H9 (cell line): ENCODE measurements at regions not wholly inside any gene's neighbourhood (a gene's known extent, or its start where the extent isn't known, plus 50 kb on each side); places are given as distances from the start of the nearest gene placed in this dataset.

Source experiments
- DNase-seq: peaks from one replicate; pipeline ENCODE4 v3.0.0-alpha.2; 2017
- H2AFZ ChIP-seq: one replicate; pipeline ENCODE4 v1.6.1; 2013; ENCODE audit warnings: mild to moderate bottlenecking, low read length, control low read depth, moderate library complexity
- H2AK5ac ChIP-seq: 2 replicates; pipeline ENCODE4 v1.6.1; 2013; ENCODE audit warnings: low read length, control low read depth, mixed read lengths; ENCODE audit not compliant: insufficient read length
- H2BK120ac ChIP-seq: one replicate; pipeline ENCODE4 v1.6.1; 2013; ENCODE audit warnings: low read depth, mild to moderate bottlenecking, low read length, control low read depth, inconsistent platforms; ENCODE audit not compliant: poor library complexity, severe bottlenecking
- H2BK12ac ChIP-seq: 2 replicates; pipeline ENCODE4 v1.6.1; 2013; ENCODE audit warnings: low read length, control low read depth, mixed read lengths, low read depth; ENCODE audit not compliant: insufficient read length
- H2BK15ac ChIP-seq: 2 replicates; pipeline ENCODE4 v1.6.1; 2013; ENCODE audit warnings: low read depth, low read length, control low read depth
- H2BK20ac ChIP-seq: one replicate; pipeline ENCODE4 v1.6.1; 2013; ENCODE audit warnings: low read depth, mild to moderate bottlenecking, low read length, control low read depth, inconsistent platforms; ENCODE audit not compliant: poor library complexity, severe bottlenecking
- H2BK5ac ChIP-seq: 2 replicates; pipeline ENCODE4 v1.6.1; 2013; ENCODE audit warnings: low read length, control low read depth, mixed read lengths; ENCODE audit not compliant: insufficient read length
- H3K14ac ChIP-seq: 2 replicates; pipeline ENCODE4 v1.6.1; 2013; ENCODE audit warnings: low read length, control low read depth; ENCODE audit not compliant: insufficient read depth
- H3K18ac ChIP-seq: 2 replicates; pipeline ENCODE4 v1.6.1; 2013; ENCODE audit warnings: low read depth, mild to moderate bottlenecking, mixed read lengths, low read length, control low read depth; ENCODE audit not compliant: insufficient read length
- H3K23ac ChIP-seq: 2 replicates; pipeline ENCODE4 v1.6.1; 2013; ENCODE audit warnings: low read length, control low read depth, mixed read lengths, low read depth; ENCODE audit not compliant: insufficient read length
- H3K23me2 ChIP-seq: 2 replicates; pipeline ENCODE4 v1.6.1; 2013; ENCODE audit warnings: low read depth, mild to moderate bottlenecking, mixed read lengths, low read length, control low read depth; ENCODE audit not compliant: insufficient read length, poor library complexity, severe bottlenecking
- H3K27ac ChIP-seq: 2 replicates; pipeline ENCODE4 v1.5.1; 2013; ENCODE audit warnings: low read length, control low read depth, mixed read lengths, low read depth; ENCODE audit not compliant: insufficient read length
- H3K27me3 ChIP-seq: 2 replicates; pipeline ENCODE4 v1.6.1; 2013; ENCODE audit warnings: low read length, control low read depth, inconsistent platforms; ENCODE audit not compliant: insufficient read depth
- H3K4ac ChIP-seq: 2 replicates; pipeline ENCODE4 v1.6.1; 2013; ENCODE audit warnings: low read depth, mild to moderate bottlenecking, control low read depth, inconsistent platforms, low read length, moderate library complexity
- H3K4me1 ChIP-seq: 2 replicates; pipeline ENCODE4 v1.6.1; 2013; ENCODE audit warnings: low read length, control low read depth, inconsistent platforms; ENCODE audit not compliant: insufficient read depth
- H3K4me2 ChIP-seq: 2 replicates; pipeline ENCODE4 v1.6.1; 2013; ENCODE audit warnings: low read length, control low read depth, mixed read lengths; ENCODE audit not compliant: insufficient read length, insufficient read depth
- H3K56ac ChIP-seq: 2 replicates; pipeline ENCODE4 v1.6.1; 2013; ENCODE audit warnings: low read depth, mild to moderate bottlenecking, mixed read lengths, low read length, control low read depth; ENCODE audit not compliant: insufficient read length
- H3K79me1 ChIP-seq: 2 replicates; pipeline ENCODE4 v1.6.1; 2013; ENCODE audit warnings: low read depth, mild to moderate bottlenecking, moderate library complexity, low read length, control low read depth, inconsistent platforms; ENCODE audit not compliant: insufficient read depth, poor library complexity, severe bottlenecking
- H3K79me2 ChIP-seq: 2 replicates; pipeline ENCODE4 v1.6.1; 2013; ENCODE audit warnings: low read length, control low read depth, inconsistent platforms; ENCODE audit not compliant: insufficient read depth
- H3K9ac ChIP-seq: 2 replicates; pipeline ENCODE4 v1.6.1; 2013; ENCODE audit warnings: low read length, control low read depth, mixed read lengths; ENCODE audit not compliant: insufficient read length; ENCODE audit errors: extremely low read depth
- H3K9me3 ChIP-seq: one replicate; pipeline ENCODE4 v1.6.1; 2013; ENCODE audit warnings: low read depth, low read length, inconsistent platforms; ENCODE audit not compliant: control insufficient read depth
- H3T11ph ChIP-seq: one replicate; pipeline ENCODE4 v1.6.1; 2013; ENCODE audit warnings: mild to moderate bottlenecking, low read length, control low read depth, inconsistent platforms
- H4K20me1 ChIP-seq: one replicate; pipeline ENCODE4 v1.6.1; 2013; ENCODE audit not compliant: control insufficient read depth, insufficient read length, insufficient read depth
- H4K5ac ChIP-seq: 2 replicates; pipeline ENCODE4 v1.6.1; 2013; ENCODE audit warnings: low read depth, mild to moderate bottlenecking, mixed read lengths, low read length, control low read depth; ENCODE audit not compliant: insufficient read length
- H4K8ac ChIP-seq: replicated peaks from 2 replicates; pipeline ENCODE4 v1.6.1; 2013; ENCODE audit warnings: low read length, control low read depth, mixed read lengths, low read depth; ENCODE audit not compliant: insufficient read length
- H4K91ac ChIP-seq: 2 replicates; pipeline ENCODE4 v1.6.1; 2013; ENCODE audit warnings: low read depth, mild to moderate bottlenecking, moderate library complexity, mixed read lengths, low read length, control low read depth; ENCODE audit not compliant: insufficient read length
- H3K27ac Mint-ChIP-seq, 3 experiments: 2 replicates in 2 of 3; 3 replicates in 1 of 3; pipeline ENCODE4 v1.8.0; 2020 to 2021; ENCODE audit warnings: mixed read lengths in 3 of 3, mild to moderate bottlenecking in 1 of 3, moderate library complexity in 1 of 3
- H3K27me3 Mint-ChIP-seq: 2 replicates; pipeline ENCODE4 v1.8.0; 2021; ENCODE audit warnings: low read depth, mild to moderate bottlenecking, moderate library complexity, mixed read lengths
- H3K36me3 Mint-ChIP-seq, 3 experiments: 2 replicates in 2 of 3; 3 replicates in 1 of 3; pipeline ENCODE4 v1.8.0; 2020 to 2021; ENCODE audit warnings: low read depth in 3 of 3, mixed read lengths in 3 of 3; ENCODE audit not compliant: insufficient read depth in 1 of 3
- H3K4me1 Mint-ChIP-seq, 2 experiments: 2 replicates each; pipeline ENCODE4 v1.8.0; 2020; ENCODE audit warnings: mixed read lengths in 2 of 2
- H3K4me3 Mint-ChIP-seq, 2 experiments: 2 replicates in 1 of 2; 3 replicates in 1 of 2; pipeline ENCODE4 v1.8.0; 2020 to 2021; ENCODE audit warnings: mild to moderate bottlenecking in 2 of 2, mixed read lengths in 2 of 2, moderate library complexity in 1 of 2
- H3K9me3 Mint-ChIP-seq, 2 experiments: 2 replicates in 1 of 2; 3 replicates in 1 of 2; pipeline ENCODE4 v1.8.0; 2020; ENCODE audit warnings: mild to moderate bottlenecking in 2 of 2, mixed read lengths in 2 of 2, moderate library complexity in 1 of 2
- WGBS: extraction: QIAGEN DNeasy Blood & Tissue Kit; methylation state at CpG from one replicate; pipeline ENCODE4 v1.1.7; 2013; ENCODE audit warnings: missing lambda C conversion rate, low lambda C conversion rate, mixed read lengths; ENCODE audit not compliant: insufficient read length; ENCODE audit errors: extremely low coverage; 5-methylcytosine and 5-hydroxymethylcytosine counted together
- TF ChIP-seq, protein P1 (sequence below): fragments of 200-600 bp; sonication (generic); conservative IDR thresholded peaks from 3 replicates; pipeline ENCODE4 v1.8.0; 2021; ENCODE audit warnings: antibody characterized with exemption, mild to moderate bottlenecking

DNA sequence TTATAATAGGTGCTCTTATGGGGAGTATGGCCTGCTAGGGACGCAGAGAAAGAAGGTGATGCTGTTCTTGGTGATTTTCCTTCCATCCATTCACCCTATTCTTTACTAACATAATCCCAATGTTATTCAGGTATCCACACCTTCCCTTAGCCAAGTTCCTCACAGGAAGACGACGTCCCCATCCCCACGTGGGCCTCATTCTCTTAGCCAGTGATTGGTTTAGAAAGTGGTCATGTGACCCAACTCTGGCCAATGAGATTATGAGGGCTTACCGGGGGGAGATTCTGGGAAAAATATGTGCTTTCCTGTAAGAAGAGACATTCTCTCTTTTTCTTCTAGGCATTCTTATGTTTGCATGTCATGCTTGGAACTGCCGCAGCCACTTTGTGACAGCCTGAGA is 474.7 kb downstream of the HAPSTR1 start:
- Histone ChIP-seq H2AFZ (no peak overlapping the region), H4K5ac (no peak overlapping the region), H3K4ac (no peak overlapping the region), H3K14ac (no peak overlapping the region), H3K23me2 (no peaks in the 10 kb centered on the region), H3K79me2 (no peaks in the 10 kb centered on the region), H4K8ac (no peak overlapping the region), H3K4me2 (no peak overlapping the region), H2BK20ac (no peak overlapping the region), H3K4me1 (peaks cover 4% of the 10 kb centered on the region; the same call in 1 of the 2 replicates), H3K56ac (no peak overlapping the region), H2BK12ac (no peak overlapping the region), H3K27ac (no peak overlapping the region), H2BK120ac (no peak overlapping the region), H3T11ph (no peak overlapping the region), H2AK5ac (no peak overlapping the region), H2BK15ac (no peak overlapping the region), H3K18ac (no peak overlapping the region), H4K20me1 (no peaks in the 10 kb centered on the region), H2BK5ac (no peak overlapping the region), H3K9me3 (no peaks in the 10 kb centered on the region), H3K23ac (no peak overlapping the region), H3K27me3 (no peaks in the 10 kb centered on the region; the same call in 1 of the 2 replicates), H3K9ac (no peak overlapping the region), H4K91ac (no peak overlapping the region), H3K79me1 (no peaks in the 10 kb centered on the region)
- TF ChIP-seq, protein P1, sequence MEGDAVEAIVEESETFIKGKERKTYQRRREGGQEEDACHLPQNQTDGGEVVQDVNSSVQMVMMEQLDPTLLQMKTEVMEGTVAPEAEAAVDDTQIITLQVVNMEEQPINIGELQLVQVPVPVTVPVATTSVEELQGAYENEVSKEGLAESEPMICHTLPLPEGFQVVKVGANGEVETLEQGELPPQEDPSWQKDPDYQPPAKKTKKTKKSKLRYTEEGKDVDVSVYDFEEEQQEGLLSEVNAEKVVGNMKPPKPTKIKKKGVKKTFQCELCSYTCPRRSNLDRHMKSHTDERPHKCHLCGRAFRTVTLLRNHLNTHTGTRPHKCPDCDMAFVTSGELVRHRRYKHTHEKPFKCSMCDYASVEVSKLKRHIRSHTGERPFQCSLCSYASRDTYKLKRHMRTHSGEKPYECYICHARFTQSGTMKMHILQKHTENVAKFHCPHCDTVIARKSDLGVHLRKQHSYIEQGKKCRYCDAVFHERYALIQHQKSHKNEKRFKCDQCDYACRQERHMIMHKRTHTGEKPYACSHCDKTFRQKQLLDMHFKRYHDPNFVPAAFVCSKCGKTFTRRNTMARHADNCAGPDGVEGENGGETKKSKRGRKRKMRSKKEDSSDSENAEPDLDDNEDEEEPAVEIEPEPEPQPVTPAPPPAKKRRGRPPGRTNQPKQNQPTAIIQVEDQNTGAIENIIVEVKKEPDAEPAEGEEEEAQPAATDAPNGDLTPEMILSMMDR = no peak
- peaks cover 18 to 24% of the 10 kb centered on the region in 2 experiments for H3K4me1 Mint-ChIP-seq
- H3K27ac Mint-ChIP-seq = no peak overlapping the region
- H3K36me3 Mint-ChIP-seq = no peaks in the 10 kb centered on the region; a peak in 2 of 7 replicates
- H3K9me3 Mint-ChIP-seq = no peaks in the 10 kb centered on the region
- H3K27me3 Mint-ChIP-seq = no peaks in the 10 kb centered on the region
- DNase-seq = no peak
- H3K4me3 Mint-ChIP-seq = no peak overlapping the region
- WGBS = no CpG with 5 or more reads among the region's 6 CpGs
